COR-L47 (cell line): ENCODE measurements at regions not wholly inside any gene's neighbourhood (a gene's known extent, or its start where the extent isn't known, plus 50 kb on each side); places are given as distances from the start of the nearest gene placed in this dataset.
"Not testable (repeated sequence)": the region's sequence is repeated elsewhere in the genome, so short reads cannot be mapped to it uniquely, and the experiment has no call there.

ENCODE experiments used
- DNase-seq: peaks from one replicate; lab custom pipeline; 2025; lab: John Stamatoyannopoulos, UW

- no peak for DNase-seq
Measured at GRCh38 chr6:145544514-145544913, 190.8 kb downstream of the EPM2A start.

GRCh38 chr6:145546265-145546664 is 189.1 kb downstream of the EPM2A start:
- no peak for DNase-seq

- DNase-seq = no peak
Measured at GRCh38 chr6:145547594-145548335, 187.6 kb downstream of the EPM2A start.

GRCh38 chr6:145548933-145549648 is 186.2 kb downstream of the EPM2A start:
- no peak for DNase-seq

- DNase-seq = no peak
Measured at GRCh38 chr6:145551164-145551563, 184.2 kb downstream of the EPM2A start.

GRCh38 chr6:145555084-145555483 is 180.2 kb downstream of the EPM2A start:
- no peak for DNase-seq

GRCh38 chr6:145557474-145557873 is 177.8 kb downstream of the EPM2A start:
- no peak for DNase-seq

- no peak for DNase-seq
Measured at GRCh38 chr6:145559836-145560235, 175.5 kb downstream of the EPM2A start.

- DNase-seq = no peak
Measured at GRCh38 chr6:145561095-145562072, 173.9 kb downstream of the EPM2A start.

GRCh38 chr6:145562771-145563615 is 172.3 kb downstream of the EPM2A start:
- no peak for DNase-seq

GRCh38 chr6:145564553-145564952 is 170.8 kb downstream of the EPM2A start:
- no peak for DNase-seq

- no peak for DNase-seq
Measured at GRCh38 chr6:145567684-145568252, 167.6 kb downstream of the EPM2A start.

- no peak for DNase-seq
Measured at GRCh38 chr6:145569140-145569539, 166.2 kb downstream of the EPM2A start.

- DNase-seq = not testable (repeated sequence)
Measured at GRCh38 chr6:145570336-145570735, 165.0 kb downstream of the EPM2A start.

- DNase-seq = not testable (repeated sequence)
Measured at GRCh38 chr6:145574269-145574668, 161.1 kb downstream of the EPM2A start.
